ENCODE measurements at regions not wholly inside any gene's neighbourhood (a gene's known extent, or its start where the extent isn't known, plus 50 kb on each side); places are given as distances from the start of the nearest gene placed in this dataset.
A peak's percentile ranks its signal among the peaks of the same experiment; 100 is the strongest.
"Not testable (repeated sequence)": the region's sequence is repeated elsewhere in the genome, so short reads cannot be mapped to it uniquely, and the experiment has no call there.

DNA sequence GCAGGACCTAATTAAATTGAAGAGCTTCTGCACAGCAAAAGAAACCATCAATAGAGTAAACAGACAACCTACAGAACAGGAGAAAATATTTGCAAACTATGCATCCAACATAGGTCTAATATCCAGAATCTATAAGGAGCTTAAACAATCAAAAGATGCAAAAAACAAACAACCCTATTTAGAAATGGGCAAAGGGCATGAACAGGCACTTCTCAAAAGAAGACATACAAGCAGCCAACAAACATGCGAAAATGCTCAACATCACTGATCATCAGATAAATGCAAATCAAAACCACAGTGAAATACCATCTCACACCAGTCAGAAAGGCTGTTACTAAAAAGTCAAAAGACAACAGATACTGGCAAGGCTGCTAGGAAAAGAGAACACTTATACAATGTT is 189.2 kb downstream of the CYP26B1 start:
- DNase-seq (ENCODE audit: low read depth) = not testable (repeated sequence)

DNA sequence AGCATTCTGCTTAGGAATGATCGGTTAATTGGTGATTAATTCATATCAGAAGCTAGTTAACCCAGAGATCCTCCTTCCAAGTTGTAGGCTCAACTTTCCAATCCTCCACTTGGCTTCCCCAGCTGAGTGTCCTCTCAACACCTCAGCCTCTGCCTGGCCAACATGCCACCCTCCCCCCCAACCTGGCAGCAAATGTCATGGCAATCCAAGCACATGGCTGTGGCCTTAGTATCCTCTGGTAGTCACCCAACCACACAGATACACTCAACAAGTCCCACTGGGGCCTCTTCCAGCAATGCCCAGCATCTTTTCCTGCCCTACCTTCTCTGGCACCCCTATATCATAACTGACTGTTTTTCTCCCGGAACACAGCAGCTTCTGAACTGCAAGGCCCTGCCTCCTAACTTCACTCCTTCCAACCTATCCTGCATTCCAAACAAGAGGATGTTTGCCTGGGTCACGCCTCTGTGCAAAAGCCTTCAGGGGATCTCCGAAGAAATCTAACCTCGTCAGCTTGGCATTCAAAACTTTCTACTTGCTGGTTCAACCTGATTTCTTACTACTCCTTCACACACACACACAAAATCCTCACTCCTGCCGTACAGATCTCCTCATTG is 195.0 kb downstream of the CYP26B1 start:
- DNase-seq (ENCODE audit: low read depth) = no peak

- DNase-seq (ENCODE audit: low read depth) = no peak
Measured at GRCh38 chr2:71951718-71952404, 195.8 kb downstream of the CYP26B1 start.

GRCh38 chr2:71951083-71951468 is 196.6 kb downstream of the CYP26B1 start:
- DNase-seq (ENCODE audit: low read depth) = no peak

GRCh38 chr2:71950256-71951082 is 197.2 kb downstream of the CYP26B1 start:
- DNase-seq (ENCODE audit: low read depth) = peak; percentile 80

- DNase-seq (ENCODE audit: low read depth) = no peak
Measured at GRCh38 chr2:71949537-71949798, 198.2 kb downstream of the CYP26B1 start.

- peak; percentile 94 for DNase-seq (ENCODE audit: low read depth)
Measured at GRCh38 chr2:71948781-71949536, 198.7 kb downstream of the CYP26B1 start.

GRCh38 chr2:71947809-71948208 is 199.9 kb downstream of the CYP26B1 start:
- DNase-seq (ENCODE audit: low read depth) = no peak

GRCh38 chr2:71945603-71945959 is 202.1 kb downstream of the CYP26B1 start:
- no peak for DNase-seq (ENCODE audit: low read depth)

DNA sequence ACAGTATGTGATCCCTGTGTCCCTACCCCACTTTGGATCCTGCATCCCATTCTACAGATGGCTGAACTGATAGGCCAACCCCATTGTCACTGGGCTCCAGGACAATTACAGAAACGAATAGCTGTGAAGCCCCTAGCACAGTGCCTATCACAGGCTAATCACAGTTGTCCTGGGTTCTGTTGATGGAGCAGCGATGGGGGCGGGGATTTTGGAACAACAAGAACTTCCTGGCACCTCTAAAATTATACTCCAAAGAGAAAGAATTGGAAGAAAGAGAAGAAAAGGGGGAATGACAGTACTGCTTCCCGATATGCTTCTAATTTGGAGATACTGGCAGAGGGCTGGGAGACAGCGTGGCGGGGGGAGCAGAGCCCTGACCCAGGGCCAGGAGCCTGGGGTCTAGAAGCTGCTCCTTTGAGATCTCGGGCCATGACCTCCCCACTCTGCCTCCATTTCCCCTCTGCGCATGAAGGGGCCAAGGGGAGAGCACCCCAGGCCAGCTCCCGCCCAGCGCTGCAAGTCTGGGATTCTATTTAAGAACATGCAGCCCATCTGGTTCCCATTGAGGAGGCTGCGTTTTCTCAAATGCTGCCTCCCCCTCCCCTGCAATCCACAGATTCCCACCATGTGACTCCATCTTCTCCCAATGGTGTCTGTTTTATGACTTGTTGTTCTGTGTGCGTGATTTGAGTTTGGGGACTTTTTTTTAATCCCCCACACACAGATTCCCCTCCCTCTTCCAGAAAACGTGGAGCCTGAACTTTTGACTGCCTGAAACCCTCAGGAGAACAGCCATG is 202.7 kb downstream of the CYP26B1 start:
- DNase-seq (ENCODE audit: low read depth) = no peak

GRCh38 chr2:71944183-71944550 is 203.5 kb downstream of the CYP26B1 start:
- DNase-seq (ENCODE audit: low read depth) = no peak

- DNase-seq (ENCODE audit: low read depth) = no peak
Measured at GRCh38 chr2:71943238-71944182, 204.2 kb downstream of the CYP26B1 start.

DNA sequence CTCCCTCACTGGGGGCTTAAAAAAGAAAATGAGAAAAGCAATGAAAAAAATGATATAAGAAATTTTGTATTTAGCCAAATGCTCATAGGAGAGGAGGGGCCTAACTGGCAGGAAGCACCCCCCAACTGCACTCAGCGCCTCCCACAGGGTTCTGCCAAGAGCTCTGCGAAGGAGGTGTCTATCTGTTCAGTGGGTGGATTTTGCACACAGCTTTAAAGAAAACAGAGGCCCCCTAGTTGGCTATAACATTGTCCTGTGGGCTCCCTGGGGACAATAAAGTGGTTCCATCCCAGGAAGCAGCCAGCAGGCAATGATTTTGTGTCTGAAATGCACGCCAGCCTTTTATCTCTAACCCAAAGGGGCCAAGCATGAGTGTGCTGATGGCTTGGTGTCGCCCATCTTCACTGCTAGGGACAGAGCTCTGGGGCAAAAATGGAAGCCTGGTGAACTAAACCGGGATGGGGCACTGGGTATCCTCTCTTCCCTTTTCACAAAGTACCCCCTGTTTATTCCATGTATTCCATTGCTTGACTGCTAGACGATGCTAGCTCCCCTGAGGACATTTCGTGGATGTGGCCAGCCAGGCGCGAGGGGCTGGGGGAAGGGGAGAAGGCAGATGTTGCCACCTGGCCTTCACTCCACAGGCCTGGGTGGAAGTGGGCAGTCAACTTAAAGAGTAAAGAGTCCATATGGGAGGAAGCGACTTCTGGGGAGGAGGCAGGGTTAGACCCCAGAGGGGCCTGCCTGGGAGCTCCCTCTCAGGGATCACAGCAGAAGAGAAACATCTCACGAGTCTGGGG is 205.7 kb downstream of the CYP26B1 start:
- no peak for DNase-seq (ENCODE audit: low read depth)

DNA sequence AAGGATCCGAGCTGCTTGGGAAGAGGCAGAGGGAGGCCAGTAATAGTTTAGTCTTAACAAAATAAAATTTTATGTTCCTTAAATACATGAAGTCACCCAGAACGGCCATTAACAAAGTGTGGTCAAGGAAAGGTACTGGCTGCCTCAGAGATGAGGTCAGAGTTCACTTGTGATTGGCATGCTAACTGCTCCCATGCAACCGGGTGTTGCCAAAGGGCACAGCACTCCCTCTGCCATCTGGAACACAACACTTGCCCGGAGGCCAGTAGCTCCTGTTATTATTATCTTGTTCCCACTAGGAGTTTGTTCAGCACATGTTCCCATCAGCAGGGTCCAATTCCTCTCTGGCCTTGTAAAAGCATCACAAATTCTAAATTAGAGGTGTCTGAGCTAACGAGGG is 207.0 kb downstream of the CYP26B1 start:
- no peak for DNase-seq (ENCODE audit: low read depth)

GRCh38 chr2:71939588-71940535 is 207.8 kb downstream of the CYP26B1 start:
- DNase-seq (ENCODE audit: low read depth) = no peak

GRCh38 chr2:71938659-71939587 is 208.7 kb downstream of the CYP26B1 start:
- DNase-seq (ENCODE audit: low read depth) = no peak

DNA sequence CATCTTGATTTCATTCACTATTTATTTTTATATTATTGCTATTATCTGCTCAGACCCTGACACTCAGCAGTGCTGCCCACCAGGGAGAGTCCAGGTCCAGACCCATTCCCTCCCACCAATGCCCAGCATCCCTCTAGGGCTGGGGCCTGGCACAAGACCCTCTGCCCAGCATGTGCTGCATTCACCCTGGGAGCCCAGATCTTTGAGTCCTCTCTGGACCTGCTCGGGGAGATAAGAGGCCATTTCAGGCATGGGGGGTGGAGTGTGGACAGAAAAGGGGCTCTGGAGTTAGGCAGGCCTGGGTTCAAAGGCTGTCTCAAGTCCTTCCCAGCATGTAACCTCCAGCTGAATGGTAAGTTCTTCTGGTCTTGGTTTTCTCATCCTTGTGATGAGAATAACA is 209.6 kb downstream of the CYP26B1 start:
- DNase-seq (ENCODE audit: low read depth) = no peak

GRCh38 chr2:71937396-71937795 is 210.3 kb downstream of the CYP26B1 start:
- DNase-seq (ENCODE audit: low read depth) = no peak

All from GM04503 (cell line).